GM21529 (cell line): ENCODE measurements at regions not wholly inside any gene's neighbourhood (a gene's known extent, or its start where the extent isn't known, plus 50 kb on each side); places are given as distances from the start of the nearest gene placed in this dataset.
"Not testable (repeated sequence)": the region's sequence is repeated elsewhere in the genome, so short reads cannot be mapped to it uniquely, and the experiment has no call there.

Source experiments
- ATAC-seq: cut with Tn5 transposase; IDR thresholded peaks from one replicate; pipeline ENCODE4 v1.9.1; 2021; ENCODE audit not compliant: unreplicated experiment

- no peak for ATAC-seq
Measured at GRCh38 chr18:57887543-57888383, 84.6 kb upstream of the ATP8B1 start.

GRCh38 chr18:57885931-57886330 lies 82.8 kb upstream of the ATP8B1 start:
- ATAC-seq, result no peak

GRCh38 chr18:57882465-57882864 lies 79.3 kb upstream of the ATP8B1 start:
- ATAC-seq, result no peak

- ATAC-seq, result peak; percentile 90
Measured at GRCh38 chr18:57881818-57882413, 78.8 kb upstream of the ATP8B1 start.

GRCh38 chr18:57879924-57880323 lies 76.8 kb upstream of the ATP8B1 start:
- ATAC-seq, result not testable (repeated sequence)

- no peak for ATAC-seq
Measured at GRCh38 chr18:57869221-57869620, 66.1 kb upstream of the ATP8B1 start.

- no peak for ATAC-seq
Measured at GRCh38 chr18:57866355-57866754, 63.2 kb upstream of the ATP8B1 start.

- ATAC-seq, result no peak
Measured at GRCh38 chr18:57864615-57865121, 61.6 kb upstream of the ATP8B1 start.

- ATAC-seq, result no peak
Measured at GRCh38 chr18:57863706-57864105, 60.6 kb upstream of the ATP8B1 start.

- ATAC-seq, result peak; percentile 95
Measured at GRCh38 chr18:57859314-57859713, 56.2 kb upstream of the ATP8B1 start.

- no peak for ATAC-seq
Measured at GRCh38 chr18:57856557-57857280, 53.6 kb upstream of the ATP8B1 start.

- ATAC-seq, result no peak
Measured at GRCh38 chr18:57856128-57856527, 53.0 kb upstream of the ATP8B1 start.

GRCh38 chr18:57855551-57855950 lies 52.4 kb upstream of the ATP8B1 start:
- no peak for ATAC-seq

- ATAC-seq, result no peak
Measured at GRCh38 chr18:57854726-57855125, 51.6 kb upstream of the ATP8B1 start.

- ATAC-seq, result no peak
Measured at GRCh38 chr18:57853864-57854263, 50.7 kb upstream of the ATP8B1 start.

- no peak for ATAC-seq
Measured at GRCh38 chr18:57853133-57853532, 50.0 kb upstream of the ATP8B1 start.
